ENCODE measurements at regions not wholly inside any gene's neighbourhood (a gene's known extent, or its start where the extent isn't known, plus 50 kb on each side); places are given as distances from the start of the nearest gene placed in this dataset.
A peak's percentile ranks its signal among the peaks of the same experiment; 100 is the strongest.

- Histone ChIP-seq H3K79me1 (replicated peaks; ENCODE audit: low read length, poor library complexity, severe bottlenecking) (no peaks in the 10 kb centered on the region), H3K9me3 (ENCODE audit: control insufficient read depth, low read length) (no peaks in the 10 kb centered on the region), H3K4ac (ENCODE audit: low read depth in 1 of 2, low read length in 2 of 2) (no peak overlapping the region), H2AFZ (ENCODE audit: low read depth, low read length) (no peak overlapping the region), H3K27ac (ENCODE audit: low read length, poor library complexity, severe bottlenecking) (no peak overlapping the region), H3K9ac (ENCODE audit: low read length) (no peak overlapping the region), H2AK5ac (ENCODE audit: low read length, severe bottlenecking) (no peak overlapping the region), H2BK120ac (ENCODE audit: low read depth, low read length) (no peak overlapping the region), H3K27me3 (ENCODE audit: control insufficient read depth in 1 of 2, insufficient read depth in 1 of 2, low read length in 2 of 2) (no peaks in the 10 kb centered on the region), H3K14ac (ENCODE audit: low read length in 2 of 2) (no peak overlapping the region), H3K23ac (ENCODE audit: low read length in 2 of 2) (no peak overlapping the region), H4K91ac (ENCODE audit: low read length) (no peak overlapping the region), H3K18ac (ENCODE audit: low read depth in 1 of 2, low read length in 2 of 2) (no peak overlapping the region), H2BK5ac (ENCODE audit: low read depth, low read length, poor library complexity, severe bottlenecking) (no peak overlapping the region), H3K36me3 (ENCODE audit: control insufficient read depth in 1 of 2, insufficient read depth in 2 of 2, low read depth in 1 of 2, low read length in 2 of 2) (peaks cover 0 to 56% of the 10 kb centered on the region in 2 experiments), H3K4me1 (ENCODE audit: control insufficient read depth, insufficient read depth, low read depth, low read length) (no peaks in the 10 kb centered on the region), H2BK15ac (ENCODE audit: low read depth, poor library complexity, severe bottlenecking) (no peak overlapping the region), H2BK12ac (ENCODE audit: low read length in 2 of 2) (no peak overlapping the region), H3K4me2 (ENCODE audit: low read length, poor library complexity, severe bottlenecking) (no peak overlapping the region), H4K8ac (ENCODE audit: low read length) (no peak overlapping the region), H3K4me3 (ENCODE audit: insufficient read depth in 1 of 2, low read depth in 1 of 2, low read length in 2 of 2) (no peak overlapping the region)
- WGBS = 32% methylated on average over 2 of the region's 2 CpGs
- no peak for DNase-seq
Measured at GRCh38 chr4:188430384-188430783, 291.1 kb downstream of the TRIML1 start.

GRCh38 chr4:188432328-188432727 is 293.1 kb downstream of the TRIML1 start:
- no peak overlapping the region for H3K9ac ChIP-seq (ENCODE audit: low read length)
- H3K9me3 ChIP-seq (ENCODE audit: control insufficient read depth, low read length) = no peaks in the 10 kb centered on the region
- H2AK5ac ChIP-seq (ENCODE audit: low read length, severe bottlenecking) = peak overlapping the region; percentile 7
- no peaks in the 10 kb centered on the region for H3K27me3 ChIP-seq (ENCODE audit: control insufficient read depth in 1 of 2, insufficient read depth in 1 of 2, low read length in 2 of 2)
- peaks cover 0 to 62% of the 10 kb centered on the region in 2 experiments for H3K36me3 ChIP-seq (ENCODE audit: control insufficient read depth in 1 of 2, insufficient read depth in 2 of 2, low read depth in 1 of 2, low read length in 2 of 2)
- H3K23ac ChIP-seq (ENCODE audit: low read length in 2 of 2) = no peak overlapping the region
- H3K18ac ChIP-seq (ENCODE audit: low read depth in 1 of 2, low read length in 2 of 2) = no peak overlapping the region
- H3K4me1 ChIP-seq (ENCODE audit: control insufficient read depth, insufficient read depth, low read depth, low read length) = no peaks in the 10 kb centered on the region
- H2BK5ac ChIP-seq (ENCODE audit: low read depth, low read length, poor library complexity, severe bottlenecking) = no peak overlapping the region
- 91% methylated on average over 7 of the region's 7 CpGs for WGBS
- H2BK120ac ChIP-seq (ENCODE audit: low read depth, low read length) = no peak overlapping the region
- no peak overlapping the region for H4K91ac ChIP-seq (ENCODE audit: low read length)
- H3K4me3 ChIP-seq (ENCODE audit: insufficient read depth in 1 of 2, low read depth in 1 of 2, low read length in 2 of 2) = no peak overlapping the region
- H2AFZ ChIP-seq (ENCODE audit: low read depth, low read length) = no peak overlapping the region
- H3K27ac ChIP-seq (ENCODE audit: low read length, poor library complexity, severe bottlenecking) = no peak overlapping the region
- no peak overlapping the region for H3K4ac ChIP-seq (ENCODE audit: low read depth in 1 of 2, low read length in 2 of 2)
- H3K79me1 ChIP-seq (replicated peaks; ENCODE audit: low read length, poor library complexity, severe bottlenecking) = no peaks in the 10 kb centered on the region
- no peak overlapping the region for H4K8ac ChIP-seq (ENCODE audit: low read length)
- no peak overlapping the region for H3K14ac ChIP-seq (ENCODE audit: low read length in 2 of 2)
- H2BK12ac ChIP-seq (ENCODE audit: low read length in 2 of 2) = peak overlapping the region in 1 of 2 experiments; percentile 63
- H2BK15ac ChIP-seq (ENCODE audit: low read depth, poor library complexity, severe bottlenecking) = no peak overlapping the region
- H3K4me2 ChIP-seq (ENCODE audit: low read length, poor library complexity, severe bottlenecking) = no peak overlapping the region
- no peak for DNase-seq

GRCh38 chr4:188433741-188434315 is 294.6 kb downstream of the TRIML1 start:
- Histone ChIP-seq H3K18ac (ENCODE audit: low read depth in 1 of 2, low read length in 2 of 2) (no peak overlapping the region), H3K4ac (ENCODE audit: low read depth in 1 of 2, low read length in 2 of 2) (no peak overlapping the region), H4K8ac (ENCODE audit: low read length) (no peak overlapping the region), H2BK12ac (ENCODE audit: low read length in 2 of 2) (no peak overlapping the region), H3K14ac (ENCODE audit: low read length in 2 of 2) (no peak overlapping the region), H3K27ac (ENCODE audit: low read length, poor library complexity, severe bottlenecking) (no peak overlapping the region), H3K9me3 (ENCODE audit: control insufficient read depth, low read length) (no peaks in the 10 kb centered on the region), H2BK15ac (ENCODE audit: low read depth, poor library complexity, severe bottlenecking) (no peak overlapping the region), H3K4me3 (ENCODE audit: insufficient read depth in 1 of 2, low read depth in 1 of 2, low read length in 2 of 2) (no peak overlapping the region), H3K4me2 (ENCODE audit: low read length, poor library complexity, severe bottlenecking) (no peak overlapping the region), H3K36me3 (ENCODE audit: control insufficient read depth in 1 of 2, insufficient read depth in 2 of 2, low read depth in 1 of 2, low read length in 2 of 2) (peaks cover 0 to 67% of the 10 kb centered on the region in 2 experiments), H2AFZ (ENCODE audit: low read depth, low read length) (no peak overlapping the region), H4K91ac (ENCODE audit: low read length) (no peak overlapping the region), H3K9ac (ENCODE audit: low read length) (no peak overlapping the region), H3K27me3 (ENCODE audit: control insufficient read depth in 1 of 2, insufficient read depth in 1 of 2, low read length in 2 of 2) (no peaks in the 10 kb centered on the region), H3K79me1 (replicated peaks; ENCODE audit: low read length, poor library complexity, severe bottlenecking) (no peaks in the 10 kb centered on the region), H2AK5ac (ENCODE audit: low read length, severe bottlenecking) (no peak overlapping the region), H2BK5ac (ENCODE audit: low read depth, low read length, poor library complexity, severe bottlenecking) (no peak overlapping the region), H2BK120ac (ENCODE audit: low read depth, low read length) (no peak overlapping the region), H3K23ac (ENCODE audit: low read length in 2 of 2) (no peak overlapping the region), H3K4me1 (ENCODE audit: control insufficient read depth, insufficient read depth, low read depth, low read length) (peaks cover 2% of the 10 kb centered on the region)
- no peak for DNase-seq
- 96% methylated on average over 4 of the region's 4 CpGs for WGBS

- no peak overlapping the region for H4K8ac ChIP-seq (ENCODE audit: low read length)
- peaks cover 2% of the 10 kb centered on the region for H3K4me1 ChIP-seq (ENCODE audit: control insufficient read depth, insufficient read depth, low read depth, low read length)
- H2AK5ac ChIP-seq (ENCODE audit: low read length, severe bottlenecking) = no peak overlapping the region
- no peak overlapping the region for H2AFZ ChIP-seq (ENCODE audit: low read depth, low read length)
- peaks cover 0 to 71% of the 10 kb centered on the region in 2 experiments for H3K36me3 ChIP-seq (ENCODE audit: control insufficient read depth in 1 of 2, insufficient read depth in 2 of 2, low read depth in 1 of 2, low read length in 2 of 2)
- no peak overlapping the region for H3K4me2 ChIP-seq (ENCODE audit: low read length, poor library complexity, severe bottlenecking)
- H3K18ac ChIP-seq (ENCODE audit: low read depth in 1 of 2, low read length in 2 of 2) = no peak overlapping the region
- H2BK15ac ChIP-seq (ENCODE audit: low read depth, poor library complexity, severe bottlenecking) = no peak overlapping the region
- H3K23ac ChIP-seq (ENCODE audit: low read length in 2 of 2) = no peak overlapping the region
- no peaks in the 10 kb centered on the region for H3K27me3 ChIP-seq (ENCODE audit: control insufficient read depth in 1 of 2, insufficient read depth in 1 of 2, low read length in 2 of 2)
- no peak overlapping the region for H3K4me3 ChIP-seq (ENCODE audit: insufficient read depth in 1 of 2, low read depth in 1 of 2, low read length in 2 of 2)
- H4K91ac ChIP-seq (ENCODE audit: low read length) = no peak overlapping the region
- H2BK12ac ChIP-seq (ENCODE audit: low read length in 2 of 2) = no peak overlapping the region
- no peaks in the 10 kb centered on the region for H3K79me1 ChIP-seq (replicated peaks; ENCODE audit: low read length, poor library complexity, severe bottlenecking)
- no peak overlapping the region for H3K9ac ChIP-seq (ENCODE audit: low read length)
- 83% methylated on average over 5 of the region's 6 CpGs for WGBS
- H2BK5ac ChIP-seq (ENCODE audit: low read depth, low read length, poor library complexity, severe bottlenecking) = no peak overlapping the region
- no peak overlapping the region for H3K27ac ChIP-seq (ENCODE audit: low read length, poor library complexity, severe bottlenecking)
- no peak for DNase-seq
- H3K14ac ChIP-seq (ENCODE audit: low read length in 2 of 2) = no peak overlapping the region
- H2BK120ac ChIP-seq (ENCODE audit: low read depth, low read length) = no peak overlapping the region
- H3K9me3 ChIP-seq (ENCODE audit: control insufficient read depth, low read length) = no peaks in the 10 kb centered on the region
- no peak overlapping the region for H3K4ac ChIP-seq (ENCODE audit: low read depth in 1 of 2, low read length in 2 of 2)
Measured at GRCh38 chr4:188434643-188435042, 295.4 kb downstream of the TRIML1 start.
